ENCODE measurements at regions not wholly inside any gene's neighbourhood (a gene's known extent, or its start where the extent isn't known, plus 50 kb on each side); places are given as distances from the start of the nearest gene placed in this dataset.

DNA sequence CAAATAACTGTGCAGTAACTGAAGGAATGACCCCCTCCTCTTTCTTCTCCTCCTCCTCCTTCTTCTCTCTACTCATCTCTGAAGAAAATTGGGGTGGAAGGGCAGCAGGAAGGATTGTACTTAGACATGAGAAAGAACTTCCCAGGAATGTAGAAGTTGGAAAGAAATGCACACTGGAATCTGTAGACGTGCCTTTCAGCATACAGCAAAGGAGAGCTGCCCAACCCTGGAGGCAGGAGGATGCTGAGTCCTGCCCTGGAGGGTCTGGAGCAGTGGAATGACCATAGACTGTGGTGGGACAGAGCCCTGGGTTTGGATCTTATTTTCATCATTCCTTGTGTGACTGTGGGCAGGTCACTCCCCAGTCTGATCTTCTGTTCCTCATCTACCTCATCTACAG, 80.1 kb downstream of the PJA1 start:
- Histone ChIP-seq H3K9ac (ENCODE audit: low read depth in 1 of 2, low read length in 2 of 2) (no peak overlapping the region), H3K27me3 (ENCODE audit: control insufficient read depth in 4 of 4, insufficient read depth in 4 of 4, low read length in 3 of 4) (no peaks in the 10 kb centered on the region), H3K4me3 (ENCODE audit: low read depth in 1 of 3, low read length in 3 of 3) (no peak overlapping the region), H3K9me3 (ENCODE audit: control insufficient read depth in 4 of 4, low read length in 3 of 4) (no peaks in the 10 kb centered on the region), H3K27ac (ENCODE audit: low read depth in 1 of 2, low read length in 2 of 2) (no peak overlapping the region), H3K36me3 (ENCODE audit: control insufficient read depth in 4 of 4, insufficient read depth in 3 of 4, low read depth in 1 of 4, low read length in 3 of 4) (no peaks in the 10 kb centered on the region), H3K4me1 (ENCODE audit: control insufficient read depth in 4 of 4, insufficient read depth in 4 of 4, low read length in 3 of 4) (no peaks in the 10 kb centered on the region)
- whole genome bisulfite sequencing = 79% methylated on average over 1 of the region's 1 CpG
- no peak for TF ChIP-seq FOXA1 (IDR thresholded peaks at IDR 0.05)
- no peak for TF ChIP-seq NR2F2 (IDR thresholded peaks at IDR 0.05)
- no peak for TF ChIP-seq ATF3 (IDR thresholded peaks at IDR 0.05)
- no peak for TF ChIP-seq CTCF (IDR thresholded peaks at IDR 0.05; ENCODE audit: low read depth, low read length, missing input control)
- no peak for TF ChIP-seq GABPA (IDR thresholded peaks at IDR 0.05 in 1 of 2, conservative IDR thresholded peaks at IDR 0.05 in 1 of 2)
- TF ChIP-seq EGR1 (IDR thresholded peaks at IDR 0.05; ENCODE audit: low read depth in 2 of 2) = no peak
- TF ChIP-seq MAX (IDR thresholded peaks at IDR 0.05) = no peak
- TF ChIP-seq SP1 (IDR thresholded peaks at IDR 0.05) = no peak
- TF ChIP-seq HNF4A (conservative IDR thresholded peaks at IDR 0.05) = no peak
- TF ChIP-seq HNF4G (IDR thresholded peaks at IDR 0.05) = no peak
- TF ChIP-seq TAF1 (conservative IDR thresholded peaks at IDR 0.05) = no peak
- DNase-seq (ENCODE audit: low spot score) = no peak

GRCh38 chrX:69083801-69084200, 81.5 kb downstream of the PJA1 start:
- 88% methylated on average over 4 of the region's 4 CpGs for WGBS
- Histone ChIP-seq H3K27ac (ENCODE audit: low read depth in 1 of 2, low read length in 2 of 2) (no peak overlapping the region), H3K4me1 (ENCODE audit: control insufficient read depth in 4 of 4, insufficient read depth in 4 of 4, low read length in 3 of 4) (no peaks in the 10 kb centered on the region), H3K27me3 (ENCODE audit: control insufficient read depth in 4 of 4, insufficient read depth in 4 of 4, low read length in 3 of 4) (no peaks in the 10 kb centered on the region), H3K9ac (ENCODE audit: low read depth in 1 of 2, low read length in 2 of 2) (no peak overlapping the region), H3K36me3 (ENCODE audit: control insufficient read depth in 4 of 4, insufficient read depth in 3 of 4, low read depth in 1 of 4, low read length in 3 of 4) (no peaks in the 10 kb centered on the region), H3K9me3 (ENCODE audit: control insufficient read depth in 4 of 4, low read length in 3 of 4) (no peaks in the 10 kb centered on the region), H3K4me3 (ENCODE audit: low read depth in 1 of 3, low read length in 3 of 3) (no peak overlapping the region)
- no peak for TF ChIP-seq ATF3 (IDR thresholded peaks at IDR 0.05)
- TF ChIP-seq JUND (IDR thresholded peaks at IDR 0.05) = no peak
- no peak for TF ChIP-seq EGR1 (IDR thresholded peaks at IDR 0.05; ENCODE audit: low read depth in 2 of 2)
- TF ChIP-seq HNF4A (conservative IDR thresholded peaks at IDR 0.05) = no peak
- TF ChIP-seq CTCF (IDR thresholded peaks at IDR 0.05; ENCODE audit: low read depth, low read length, missing input control) = no peak
- TF ChIP-seq FOXA1 (IDR thresholded peaks at IDR 0.05) = no peak
- no peak for TF ChIP-seq MAX (IDR thresholded peaks at IDR 0.05)
- no peak for TF ChIP-seq TAF1 (conservative IDR thresholded peaks at IDR 0.05)
- no peak for TF ChIP-seq RAD21 (IDR thresholded peaks at IDR 0.05)
- no peak for TF ChIP-seq FOXA2 (IDR thresholded peaks at IDR 0.05)
- TF ChIP-seq YY1 (IDR thresholded peaks at IDR 0.05) = no peak
- TF ChIP-seq HNF4G (IDR thresholded peaks at IDR 0.05) = no peak
- no peak for TF ChIP-seq RXRA (IDR thresholded peaks at IDR 0.05)
- TF ChIP-seq, protein P1, sequence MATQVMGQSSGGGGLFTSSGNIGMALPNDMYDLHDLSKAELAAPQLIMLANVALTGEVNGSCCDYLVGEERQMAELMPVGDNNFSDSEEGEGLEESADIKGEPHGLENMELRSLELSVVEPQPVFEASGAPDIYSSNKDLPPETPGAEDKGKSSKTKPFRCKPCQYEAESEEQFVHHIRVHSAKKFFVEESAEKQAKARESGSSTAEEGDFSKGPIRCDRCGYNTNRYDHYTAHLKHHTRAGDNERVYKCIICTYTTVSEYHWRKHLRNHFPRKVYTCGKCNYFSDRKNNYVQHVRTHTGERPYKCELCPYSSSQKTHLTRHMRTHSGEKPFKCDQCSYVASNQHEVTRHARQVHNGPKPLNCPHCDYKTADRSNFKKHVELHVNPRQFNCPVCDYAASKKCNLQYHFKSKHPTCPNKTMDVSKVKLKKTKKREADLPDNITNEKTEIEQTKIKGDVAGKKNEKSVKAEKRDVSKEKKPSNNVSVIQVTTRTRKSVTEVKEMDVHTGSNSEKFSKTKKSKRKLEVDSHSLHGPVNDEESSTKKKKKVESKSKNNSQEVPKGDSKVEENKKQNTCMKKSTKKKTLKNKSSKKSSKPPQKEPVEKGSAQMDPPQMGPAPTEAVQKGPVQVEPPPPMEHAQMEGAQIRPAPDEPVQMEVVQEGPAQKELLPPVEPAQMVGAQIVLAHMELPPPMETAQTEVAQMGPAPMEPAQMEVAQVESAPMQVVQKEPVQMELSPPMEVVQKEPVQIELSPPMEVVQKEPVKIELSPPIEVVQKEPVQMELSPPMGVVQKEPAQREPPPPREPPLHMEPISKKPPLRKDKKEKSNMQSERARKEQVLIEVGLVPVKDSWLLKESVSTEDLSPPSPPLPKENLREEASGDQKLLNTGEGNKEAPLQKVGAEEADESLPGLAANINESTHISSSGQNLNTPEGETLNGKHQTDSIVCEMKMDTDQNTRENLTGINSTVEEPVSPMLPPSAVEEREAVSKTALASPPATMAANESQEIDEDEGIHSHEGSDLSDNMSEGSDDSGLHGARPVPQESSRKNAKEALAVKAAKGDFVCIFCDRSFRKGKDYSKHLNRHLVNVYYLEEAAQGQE (IDR thresholded peaks at IDR 0.05) = no peak
- no peak for TF ChIP-seq ZBTB33 (IDR thresholded peaks at IDR 0.05)
- no peak for TF ChIP-seq GABPA (IDR thresholded peaks at IDR 0.05 in 1 of 2, conservative IDR thresholded peaks at IDR 0.05 in 1 of 2)
- no peak for TF ChIP-seq SP1 (IDR thresholded peaks at IDR 0.05)
- TF ChIP-seq NR2F2 (IDR thresholded peaks at IDR 0.05) = no peak
- DNase-seq (ENCODE audit: low spot score) = no peak

All from liver (tissue), 8 donors.